BE2C (cell line): ENCODE measurements at regions not wholly inside any gene's neighbourhood (a gene's known extent, or its start where the extent isn't known, plus 50 kb on each side); places are given as distances from the start of the nearest gene placed in this dataset.

Experiments used
- DNase-seq: peaks from one replicate; pipeline ENCODE4 v3.0.0-alpha.2; 2020
- H3K27me3 ChIP-seq: fragments of 250-450 bp; sonication (Bioruptor Pico); 2 replicates; pipeline ENCODE4 v1.5.1; 2020; ENCODE audit warnings: mild to moderate bottlenecking
- H3K36me3 ChIP-seq: fragments of 250-450 bp; sonication (Bioruptor Pico); 2 replicates; pipeline ENCODE4 v1.5.1; 2020; ENCODE audit warnings: mild to moderate bottlenecking
- H3K4me1 ChIP-seq: fragments of 250-450 bp; sonication (Bioruptor Pico); 2 replicates; pipeline ENCODE4 v1.5.1; 2020
- H3K4me3 ChIP-seq: 2 replicates; pipeline ENCODE4 v1.5.1; 2011; ENCODE audit warnings: low read depth, low read length
- H3K9me3 ChIP-seq: fragments of 250-450 bp; sonication (Bioruptor Pico); 2 replicates; pipeline ENCODE4 v1.5.1; 2020
- CTCF ChIP-seq: IDR thresholded peaks from 2 replicates; pipeline ENCODE4 v1.5.1; 2012; ENCODE audit warnings: mild to moderate bottlenecking, low read depth, low read length

- no peaks in the 10 kb centered on the region for H3K27me3 ChIP-seq
- H3K36me3 ChIP-seq, result no peaks in the 10 kb centered on the region
- H3K4me3 ChIP-seq, result no peak overlapping the region
- no peaks in the 10 kb centered on the region for H3K9me3 ChIP-seq
- H3K4me1 ChIP-seq, result no peaks in the 10 kb centered on the region
- DNase-seq, result no peak
- no peak for TF ChIP-seq CTCF
Observed at GRCh38 chr3:181796641-181797040, 84.9 kb downstream of the SOX2 start.

DNA sequence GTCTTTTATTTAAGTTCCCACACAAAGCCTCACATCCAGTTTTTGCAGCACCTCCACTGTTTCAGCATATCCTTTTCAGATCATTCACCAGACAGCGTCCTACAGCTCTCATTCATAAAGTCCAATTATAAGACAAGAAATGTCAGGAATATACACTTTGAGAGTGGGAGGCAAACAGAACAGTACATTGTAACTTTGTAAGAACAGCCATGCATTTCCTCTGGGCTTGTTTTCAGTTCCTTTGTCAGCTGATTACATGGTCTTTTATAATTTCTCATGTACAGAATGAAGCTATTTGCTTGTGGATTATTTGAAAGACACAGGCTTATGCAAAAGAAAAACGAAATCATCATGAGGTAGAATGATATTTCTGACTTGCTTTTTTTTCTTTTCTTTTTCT lies 85.7 kb downstream of the SOX2 start:
- Histone ChIP-seq H3K9me3 (no peaks in the 10 kb centered on the region), H3K36me3 (no peaks in the 10 kb centered on the region), H3K4me3 (no peak overlapping the region), H3K27me3 (no peaks in the 10 kb centered on the region), H3K4me1 (no peaks in the 10 kb centered on the region)
- DNase-seq, result no peak
- no peak for TF ChIP-seq CTCF

DNA sequence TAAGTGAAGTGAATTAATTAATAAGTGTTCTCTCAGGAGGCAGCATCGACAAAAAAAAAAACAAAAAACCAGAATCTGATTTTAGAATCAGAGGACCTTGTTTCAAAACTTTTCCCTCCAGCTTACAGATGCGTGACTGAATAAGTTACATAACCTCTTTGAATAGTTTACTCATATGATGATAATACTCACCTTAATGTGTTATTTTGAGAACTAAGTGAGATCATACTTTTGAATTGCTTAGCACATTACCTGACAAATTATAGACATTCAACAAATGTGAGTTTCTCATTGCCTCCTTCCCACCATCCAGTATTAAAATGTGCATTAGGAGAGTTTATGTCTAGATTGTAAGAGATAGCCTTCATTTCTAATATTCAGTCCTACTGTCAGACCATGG lies 94.0 kb downstream of the SOX2 start:
- no peak for TF ChIP-seq CTCF
- H3K9me3 ChIP-seq, result no peaks in the 10 kb centered on the region
- no peak for DNase-seq
- H3K4me1 ChIP-seq, result no peaks in the 10 kb centered on the region
- no peaks in the 10 kb centered on the region for H3K36me3 ChIP-seq
- H3K4me3 ChIP-seq, result no peak overlapping the region
- no peaks in the 10 kb centered on the region; the same call in 1 of the 2 replicates for H3K27me3 ChIP-seq

- Histone ChIP-seq H3K27me3 (no peaks in the 10 kb centered on the region; the same call in 1 of the 2 replicates), H3K36me3 (no peaks in the 10 kb centered on the region), H3K9me3 (no peaks in the 10 kb centered on the region), H3K4me3 (no peak overlapping the region), H3K4me1 (no peaks in the 10 kb centered on the region)
- no peak for DNase-seq
- no peak for TF ChIP-seq CTCF
Observed at GRCh38 chr3:181808053-181808452, 96.3 kb downstream of the SOX2 start.

DNA sequence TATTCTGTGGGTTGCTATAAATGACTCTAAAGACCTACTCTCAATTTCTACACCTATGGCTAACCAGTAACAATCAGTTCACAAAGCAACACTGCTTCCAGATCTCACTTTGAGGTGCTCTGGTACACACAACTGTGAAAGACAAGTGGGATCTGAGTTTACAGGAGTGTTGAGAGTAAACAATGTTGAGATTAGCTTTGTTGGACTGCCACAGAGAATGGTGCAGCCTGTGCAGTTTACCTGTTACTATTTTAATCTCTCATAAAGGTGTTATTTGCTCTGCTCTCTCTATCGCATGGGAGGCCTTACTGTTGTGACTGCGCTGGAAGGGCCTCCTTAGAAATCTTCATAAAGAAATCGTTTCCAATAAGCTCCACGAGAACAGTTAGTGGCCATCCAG lies 112.0 kb downstream of the SOX2 start:
- H3K36me3 ChIP-seq, result no peaks in the 10 kb centered on the region
- DNase-seq, result no peak
- H3K4me3 ChIP-seq, result no peak overlapping the region
- H3K4me1 ChIP-seq, result no peaks in the 10 kb centered on the region
- no peaks in the 10 kb centered on the region for H3K9me3 ChIP-seq
- H3K27me3 ChIP-seq, result no peaks in the 10 kb centered on the region
- TF ChIP-seq CTCF, result no peak

GRCh38 chr3:181824961-181825360 lies 113.2 kb downstream of the SOX2 start:
- Histone ChIP-seq H3K36me3 (no peaks in the 10 kb centered on the region), H3K4me3 (no peak overlapping the region), H3K27me3 (no peaks in the 10 kb centered on the region), H3K4me1 (no peaks in the 10 kb centered on the region), H3K9me3 (no peaks in the 10 kb centered on the region)
- DNase-seq, result no peak
- TF ChIP-seq CTCF, result no peak
